ENCODE measurements at regions not wholly inside any gene's neighbourhood (a gene's known extent, or its start where the extent isn't known, plus 50 kb on each side); places are given as distances from the start of the nearest gene placed in this dataset.

DNA sequence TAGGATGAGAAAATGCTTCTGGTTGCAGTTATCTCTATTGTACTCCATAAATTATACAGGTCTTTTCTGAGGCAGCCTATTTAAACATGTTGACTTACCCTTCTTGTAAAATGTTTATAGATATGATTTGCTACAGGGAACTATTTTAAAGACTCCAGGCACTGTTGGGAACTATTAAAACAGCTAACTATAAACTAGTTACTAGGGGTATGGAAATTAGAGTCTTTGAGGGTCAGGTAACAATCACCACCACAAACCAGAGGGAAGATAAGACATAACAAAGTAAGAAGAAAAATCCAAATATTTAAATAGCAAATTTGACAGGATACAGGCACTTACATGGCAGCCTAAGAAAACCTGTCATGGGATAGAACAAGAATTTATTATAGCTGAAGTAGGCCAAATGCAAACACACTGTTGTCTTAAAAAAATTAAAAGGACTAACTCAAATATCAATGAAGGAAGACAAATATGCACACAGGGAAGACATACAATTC lies 251.0 kb upstream of the CWC22 start:
- TF ChIP-seq, protein P1, sequence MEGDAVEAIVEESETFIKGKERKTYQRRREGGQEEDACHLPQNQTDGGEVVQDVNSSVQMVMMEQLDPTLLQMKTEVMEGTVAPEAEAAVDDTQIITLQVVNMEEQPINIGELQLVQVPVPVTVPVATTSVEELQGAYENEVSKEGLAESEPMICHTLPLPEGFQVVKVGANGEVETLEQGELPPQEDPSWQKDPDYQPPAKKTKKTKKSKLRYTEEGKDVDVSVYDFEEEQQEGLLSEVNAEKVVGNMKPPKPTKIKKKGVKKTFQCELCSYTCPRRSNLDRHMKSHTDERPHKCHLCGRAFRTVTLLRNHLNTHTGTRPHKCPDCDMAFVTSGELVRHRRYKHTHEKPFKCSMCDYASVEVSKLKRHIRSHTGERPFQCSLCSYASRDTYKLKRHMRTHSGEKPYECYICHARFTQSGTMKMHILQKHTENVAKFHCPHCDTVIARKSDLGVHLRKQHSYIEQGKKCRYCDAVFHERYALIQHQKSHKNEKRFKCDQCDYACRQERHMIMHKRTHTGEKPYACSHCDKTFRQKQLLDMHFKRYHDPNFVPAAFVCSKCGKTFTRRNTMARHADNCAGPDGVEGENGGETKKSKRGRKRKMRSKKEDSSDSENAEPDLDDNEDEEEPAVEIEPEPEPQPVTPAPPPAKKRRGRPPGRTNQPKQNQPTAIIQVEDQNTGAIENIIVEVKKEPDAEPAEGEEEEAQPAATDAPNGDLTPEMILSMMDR (IDR thresholded peaks at IDR 0.05; ENCODE audit: low read depth, low read length) = no peak

DNA sequence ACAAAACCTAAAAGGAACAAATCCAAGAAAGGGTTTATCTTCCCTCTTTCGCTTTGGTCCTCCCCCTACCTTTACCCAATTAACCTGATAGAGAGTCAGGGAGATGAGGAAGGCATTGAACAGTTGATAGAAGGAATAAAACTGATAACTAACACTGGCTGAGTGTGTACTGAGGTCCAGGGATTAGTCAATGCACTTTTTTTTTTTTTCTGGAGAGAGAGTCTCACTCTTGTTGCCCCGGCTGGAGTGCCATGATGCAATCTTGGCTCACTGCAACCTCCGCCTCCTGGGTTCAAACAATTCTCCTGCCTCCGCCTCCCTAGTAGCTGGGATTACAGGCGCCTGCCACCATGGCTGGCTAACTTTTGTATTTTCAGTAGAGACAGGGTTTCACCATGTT lies 250.2 kb upstream of the CWC22 start:
- DNase-seq (ENCODE audit: low read depth, low spot score) = no peak
- TF ChIP-seq, protein P1 (IDR thresholded peaks at IDR 0.05; ENCODE audit: low read depth, low read length) = no peak
- no peak overlapping the region for H3K4me3 ChIP-seq (ENCODE audit: low read depth, low read length)
- in situ Hi-C loops (cut with HindIII; ENCODE audit: low sequenced_read_pairs) = no loop called here

More for the DNA sequence above, 251.0 kb upstream of the CWC22 start:
- in situ Hi-C loops (cut with HindIII; ENCODE audit: low sequenced_read_pairs) = no loop called here
- DNase-seq (ENCODE audit: low read depth, low spot score) = no peak
- no peak overlapping the region for H3K4me3 ChIP-seq (ENCODE audit: low read depth, low read length)

DNA sequence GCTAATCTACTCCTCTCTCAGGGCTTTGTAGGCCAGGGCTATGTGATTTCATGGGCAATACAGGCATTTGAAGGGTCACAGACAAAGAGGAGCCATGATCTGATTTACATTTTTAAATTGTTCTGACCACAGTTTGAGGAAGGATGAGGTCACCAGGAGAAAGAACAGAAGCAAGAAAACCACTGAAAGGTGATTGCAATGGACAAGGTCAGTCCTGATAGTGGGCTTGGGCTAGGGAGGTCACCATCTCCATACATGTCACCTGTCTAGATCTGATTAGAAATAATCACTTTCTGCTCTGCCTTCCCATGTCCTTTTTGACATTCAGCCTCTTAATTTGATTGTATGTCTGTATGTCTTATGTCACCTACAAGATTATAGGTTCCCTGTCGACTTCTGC lies 248.9 kb upstream of the CWC22 start:
- TF ChIP-seq, protein P1 (IDR thresholded peaks at IDR 0.05; ENCODE audit: low read depth, low read length) = no peak
- DNase-seq (ENCODE audit: low read depth, low spot score) = no peak
- in situ Hi-C loops (cut with HindIII; ENCODE audit: low sequenced_read_pairs) = no loop called here
- H3K4me3 ChIP-seq (ENCODE audit: low read depth, low read length) = no peak overlapping the region

DNA sequence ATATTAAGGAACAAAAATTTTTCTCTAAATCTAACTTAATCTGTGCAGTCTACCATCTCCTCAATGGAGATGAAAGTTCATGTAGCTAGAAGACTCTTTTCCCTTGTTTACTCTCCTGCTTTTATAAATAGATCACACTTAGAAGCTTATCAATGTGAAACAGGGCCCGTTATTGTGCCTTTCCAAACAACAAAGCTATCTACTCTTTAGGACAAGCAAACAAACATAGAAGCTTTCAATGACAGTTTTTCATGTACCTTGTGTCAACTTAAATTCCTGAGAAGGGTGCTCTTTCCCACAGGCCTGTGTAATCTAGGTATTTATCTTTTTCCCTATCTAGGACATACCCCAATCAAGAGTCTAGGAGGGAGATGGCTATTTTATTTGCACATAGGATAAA lies 247.8 kb upstream of the CWC22 start:
- H3K4me3 ChIP-seq (ENCODE audit: low read depth, low read length) = no peak overlapping the region

DNA sequence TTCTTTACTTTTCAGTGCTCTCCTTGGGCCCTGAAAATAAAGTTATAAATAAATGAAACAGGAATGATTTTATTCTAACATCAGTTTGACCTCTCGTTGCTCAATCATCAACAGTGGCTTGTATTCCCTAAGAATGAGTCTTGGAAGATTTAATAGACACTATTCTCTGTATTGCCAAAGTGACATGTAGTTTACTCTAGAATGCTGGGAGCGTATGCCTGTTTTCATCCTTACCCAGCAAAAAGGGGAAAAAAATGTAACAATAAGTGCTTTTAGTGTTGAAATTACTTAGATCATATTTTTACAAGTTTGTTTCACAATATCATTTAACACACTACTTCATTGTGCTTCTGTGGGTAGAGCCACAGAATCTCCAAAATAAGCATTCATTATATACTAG lies 240.6 kb upstream of the CWC22 start:
- no peak overlapping the region for H3K4me3 ChIP-seq (ENCODE audit: low read depth, low read length)
- TF ChIP-seq, protein P1 (IDR thresholded peaks at IDR 0.05; ENCODE audit: low read depth, low read length) = no peak
- DNase-seq (ENCODE audit: low read depth, low spot score) = no peak
- in situ Hi-C loops (cut with HindIII; ENCODE audit: low sequenced_read_pairs) = no loop called here

More for the DNA sequence above, 247.8 kb upstream of the CWC22 start:
- no peak for DNase-seq (ENCODE audit: low read depth, low spot score)
- in situ Hi-C loops (cut with HindIII; ENCODE audit: low sequenced_read_pairs) = no loop called here
- TF ChIP-seq, protein P1 (IDR thresholded peaks at IDR 0.05; ENCODE audit: low read depth, low read length) = no peak

DNA sequence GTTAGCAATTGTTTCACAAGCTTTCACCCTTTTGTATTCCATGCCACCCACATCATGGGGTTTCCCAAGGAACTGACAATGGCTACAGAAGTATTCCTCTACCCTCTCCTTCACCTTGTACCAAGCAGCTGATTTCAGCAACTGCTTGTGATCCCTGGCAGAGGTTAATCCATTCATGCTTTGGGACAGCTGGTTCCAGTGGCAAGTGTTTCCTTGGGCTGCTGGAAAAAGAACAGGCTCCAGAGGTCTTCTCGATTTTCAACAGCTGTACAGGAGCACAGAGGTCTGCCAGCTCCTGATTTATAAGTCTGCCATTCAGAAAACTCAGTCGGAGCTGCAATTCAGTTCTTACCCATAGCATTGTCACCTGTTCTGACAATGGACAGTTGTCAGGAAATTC lies 239.2 kb upstream of the CWC22 start:
- TF ChIP-seq, protein P1 (IDR thresholded peaks at IDR 0.05; ENCODE audit: low read depth, low read length) = no peak
- in situ Hi-C loops (cut with HindIII; ENCODE audit: low sequenced_read_pairs) = no loop called here
- H3K4me3 ChIP-seq (ENCODE audit: low read depth, low read length) = no peak overlapping the region
- DNase-seq (ENCODE audit: low read depth, low spot score) = no peak

DNA sequence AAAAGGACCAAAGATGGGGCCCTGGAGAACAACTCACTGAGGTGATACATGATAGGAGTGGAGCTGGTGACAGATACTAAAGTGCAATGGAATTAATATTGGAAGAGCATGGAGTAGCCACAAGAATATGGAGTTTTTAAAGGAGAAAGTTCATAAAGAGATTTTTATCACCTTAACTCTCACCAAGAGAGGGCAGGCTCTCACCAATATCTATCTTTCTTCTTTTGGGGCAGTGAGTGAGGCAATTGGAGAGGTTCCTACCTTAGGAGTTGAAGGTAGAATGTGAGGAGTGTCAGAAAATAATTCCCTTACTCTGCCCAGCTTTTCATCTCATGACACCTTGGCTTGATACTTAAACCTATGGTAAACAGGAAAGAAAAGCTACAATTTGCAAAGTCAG lies 233.7 kb upstream of the CWC22 start:
- no peak overlapping the region for H3K4me3 ChIP-seq (ENCODE audit: low read depth, low read length)
- in situ Hi-C loops (cut with HindIII; ENCODE audit: low sequenced_read_pairs) = no loop called here
- TF ChIP-seq, protein P1 (IDR thresholded peaks at IDR 0.05; ENCODE audit: low read depth, low read length) = peak; percentile 38
- peak; percentile 41 for DNase-seq (ENCODE audit: low read depth, low spot score)

Data from astrocyte of the spinal cord (primary cell).